HG03064 (cell line): ENCODE measurements at regions not wholly inside any gene's neighbourhood (a gene's known extent, or its start where the extent isn't known, plus 50 kb on each side); places are given as distances from the start of the nearest gene placed in this dataset.
"Not testable (repeated sequence)": the region's sequence is repeated elsewhere in the genome, so short reads cannot be mapped to it uniquely, and the experiment has no call there.

Source experiments
- ATAC-seq: cut with Tn5 transposase; IDR thresholded peaks from one replicate; pipeline ENCODE4 v1.9.1; 2021; ENCODE audit warnings: low read depth; ENCODE audit not compliant: unreplicated experiment

DNA sequence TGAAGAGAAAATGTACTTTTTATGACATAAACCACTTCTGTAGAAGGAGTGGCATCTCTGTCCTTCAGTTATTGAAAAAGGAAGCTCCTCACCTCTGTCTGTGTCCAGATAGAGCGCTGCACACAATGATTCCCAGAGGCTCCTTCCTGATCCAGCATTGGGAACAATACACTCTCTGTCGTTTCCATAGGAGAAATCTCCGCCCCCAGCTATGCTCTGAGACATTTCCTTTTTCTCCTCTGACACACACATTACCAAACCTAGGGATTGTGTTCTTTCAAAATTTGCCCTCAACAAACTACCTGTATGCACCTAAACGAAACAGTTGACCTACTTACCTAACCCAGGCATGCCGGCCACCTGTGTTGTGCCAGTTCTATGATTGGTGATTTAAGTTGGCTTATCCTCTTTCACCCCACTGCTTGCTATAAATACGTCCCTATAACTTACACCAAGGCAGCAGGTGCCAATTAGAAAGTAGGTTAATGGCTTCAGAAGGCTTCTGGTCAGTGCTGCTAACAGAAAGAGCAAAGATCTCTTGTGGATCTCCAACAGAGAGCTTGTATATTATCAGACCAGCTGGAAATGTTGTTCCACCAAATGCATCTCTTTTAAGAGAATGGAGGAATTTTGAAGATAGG, 140.1 kb upstream of the JCAD start:
- ATAC-seq: no peak

- no peak for ATAC-seq
Measured at GRCh38 chr10:30197186-30197585, 137.8 kb upstream of the JCAD start.

- not testable (repeated sequence) for ATAC-seq
Measured at GRCh38 chr10:30196559-30196958, 137.2 kb upstream of the JCAD start.

DNA sequence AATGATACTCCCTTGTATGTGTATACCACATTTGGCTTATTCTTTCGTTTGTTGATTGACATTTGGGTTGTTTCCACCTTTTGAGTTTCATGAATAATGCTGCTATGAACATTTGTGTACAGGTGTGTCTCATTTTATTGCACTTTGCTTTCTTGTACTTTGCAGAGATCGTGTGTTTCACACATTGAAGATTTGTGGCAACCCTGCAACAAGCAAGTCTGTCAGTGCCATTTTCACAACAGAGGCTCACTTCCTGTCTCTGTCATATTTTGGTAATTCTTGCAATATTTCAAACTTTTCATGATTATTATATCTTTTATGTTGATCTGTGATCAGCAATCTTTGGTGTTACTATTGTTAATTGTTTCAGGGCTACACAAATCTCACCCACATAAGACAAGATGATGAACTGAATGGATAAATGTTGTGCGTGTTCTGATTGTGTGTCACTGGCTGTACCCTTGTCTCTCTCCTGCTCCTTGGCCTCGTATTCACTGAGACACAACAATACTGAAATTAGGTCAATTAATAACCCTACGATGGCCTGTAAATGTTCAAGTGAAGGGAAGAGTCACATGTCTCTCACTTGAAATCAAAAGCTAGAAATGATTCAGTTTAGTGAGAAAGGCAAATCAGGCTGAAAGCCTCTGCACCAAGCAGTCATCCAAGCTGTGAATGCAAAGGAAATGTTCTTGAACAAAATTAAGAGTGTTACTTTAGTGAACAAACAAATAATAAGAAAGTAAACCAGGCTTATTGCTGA, 133.6 kb upstream of the JCAD start:
- peak; percentile 80 for ATAC-seq

DNA sequence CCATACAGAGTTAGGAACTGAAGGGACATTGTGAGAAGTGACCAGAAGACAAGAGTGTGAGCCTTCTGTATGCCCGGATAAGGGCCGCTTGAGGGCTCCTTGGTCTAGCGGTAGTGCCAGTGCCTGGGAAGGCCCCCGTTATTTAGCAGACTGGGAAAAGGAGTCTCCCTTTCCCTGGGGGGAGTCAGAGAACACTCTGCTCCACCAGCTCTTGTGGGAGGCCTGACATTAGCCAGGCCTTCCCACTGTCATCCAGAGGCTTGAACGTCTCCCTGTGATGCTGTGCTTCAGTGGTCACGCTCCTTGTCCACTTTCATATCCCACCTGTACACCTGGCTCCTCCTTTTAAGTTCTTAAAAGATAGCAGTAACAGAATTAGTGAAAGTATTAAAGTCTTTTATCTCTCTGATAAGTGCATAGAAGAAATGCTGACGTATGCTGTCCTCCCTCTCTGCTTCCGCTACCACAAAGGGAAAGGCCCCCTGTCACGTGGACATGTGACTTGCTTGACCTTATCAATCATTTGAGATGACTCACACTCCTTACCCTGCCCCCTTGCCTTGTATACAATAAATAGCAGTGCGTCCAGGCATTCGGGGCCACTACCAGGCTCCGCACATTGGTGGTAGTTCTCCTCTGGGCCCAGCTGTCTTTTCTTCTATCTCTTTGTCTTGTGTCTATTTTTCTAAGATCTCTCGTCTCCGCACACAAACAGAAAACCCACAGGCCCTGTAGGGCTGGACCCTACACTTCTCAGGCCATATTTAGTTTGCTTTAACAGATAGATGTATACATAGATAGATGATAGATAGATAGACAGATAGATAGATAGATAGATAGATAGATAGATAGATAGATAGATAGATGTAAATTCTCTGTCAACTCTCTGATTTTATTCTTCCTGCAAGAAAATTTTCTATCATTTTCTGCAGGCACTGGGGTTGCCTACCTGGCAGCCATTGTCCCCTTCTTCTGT, 131.5 kb upstream of the JCAD start:
- ATAC-seq: no peak

DNA sequence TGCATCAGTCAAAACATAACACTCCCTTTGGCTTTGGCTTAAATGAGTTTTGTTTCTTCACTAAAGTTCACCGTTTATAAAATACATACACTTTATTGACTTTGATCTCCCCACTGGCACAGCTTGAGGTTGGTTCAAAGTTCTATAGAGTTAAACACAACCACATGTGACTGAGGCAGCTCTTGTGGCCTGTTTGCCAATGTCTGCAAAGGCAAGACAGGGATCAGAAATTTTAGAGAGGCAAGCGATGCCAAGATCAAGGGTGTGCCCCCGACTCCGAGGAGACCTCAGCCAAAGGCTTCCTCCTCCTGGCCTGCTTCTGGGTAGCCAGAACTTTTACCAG, 129.8 kb upstream of the JCAD start:
- ATAC-seq: no peak

GRCh38 chr10:30188556-30189237, 129.3 kb upstream of the JCAD start:
- no peak for ATAC-seq

- no peak for ATAC-seq
Measured at GRCh38 chr10:30188101-30188500, 128.7 kb upstream of the JCAD start.

- no peak for ATAC-seq
Measured at GRCh38 chr10:30187010-30187409, 127.6 kb upstream of the JCAD start.

GRCh38 chr10:30186371-30186875, 127.0 kb upstream of the JCAD start:
- no peak for ATAC-seq

DNA sequence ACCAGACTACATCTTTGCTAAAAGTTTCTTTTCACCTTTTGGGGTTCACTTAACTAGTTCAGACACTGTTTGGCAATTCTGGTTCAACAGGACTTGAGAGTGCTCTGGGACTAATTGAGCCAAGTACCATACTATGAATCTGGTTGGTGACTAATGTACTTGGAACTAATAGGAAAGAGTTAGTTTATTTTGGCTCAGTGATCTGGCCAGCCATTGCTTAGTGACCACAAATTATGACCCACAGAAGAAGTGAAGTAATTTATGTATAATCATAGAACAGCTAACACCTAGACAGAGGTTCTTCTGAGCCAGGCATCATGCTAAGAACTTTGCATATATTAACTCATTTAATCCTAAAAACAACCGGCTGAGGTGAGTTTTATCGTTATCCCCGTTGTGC, 126.5 kb upstream of the JCAD start:
- no peak for ATAC-seq

GRCh38 chr10:30185341-30185740, 126.0 kb upstream of the JCAD start:
- no peak for ATAC-seq

GRCh38 chr10:30184397-30185033, 125.1 kb upstream of the JCAD start:
- ATAC-seq: no peak

GRCh38 chr10:30183055-30183402, 123.6 kb upstream of the JCAD start:
- ATAC-seq: no peak

- ATAC-seq: no peak
Measured at GRCh38 chr10:30182191-30183054, 123.0 kb upstream of the JCAD start.

GRCh38 chr10:30178356-30178964, 119.1 kb upstream of the JCAD start:
- ATAC-seq: no peak

DNA sequence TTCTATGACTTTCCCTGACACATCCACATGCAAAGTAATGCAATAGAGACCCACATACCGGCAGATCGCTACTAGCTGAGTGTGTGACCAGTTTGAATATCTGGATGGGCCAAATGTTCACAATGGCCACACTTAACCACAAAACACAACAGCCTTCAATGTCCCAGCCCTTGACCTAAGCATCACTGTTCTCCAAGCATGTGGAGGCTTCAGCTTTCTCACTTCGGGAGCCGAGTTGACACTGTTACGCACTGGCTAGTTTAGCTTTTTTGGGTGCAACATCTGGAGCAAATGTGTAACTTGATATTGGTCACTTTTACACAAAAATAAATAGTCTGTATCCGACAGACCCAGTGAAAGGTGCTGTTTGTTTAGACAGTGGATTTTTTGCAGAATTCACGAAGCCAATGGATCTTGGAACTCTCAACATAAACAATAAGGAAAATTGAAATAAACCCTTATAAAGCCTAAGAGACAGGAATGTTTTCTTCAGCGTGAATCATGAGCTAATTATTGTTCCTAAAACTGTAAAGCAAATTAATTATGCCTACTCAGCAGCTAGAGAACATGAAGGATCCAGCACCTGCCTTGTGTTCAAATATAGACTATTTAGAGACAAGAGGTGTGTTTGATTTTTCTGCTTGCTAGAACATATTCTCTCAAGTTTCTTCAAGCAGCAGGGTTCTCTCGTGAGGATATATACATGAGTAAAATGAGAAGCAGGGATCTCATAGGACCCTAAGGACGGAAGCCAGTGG, 117.6 kb upstream of the JCAD start:
- ATAC-seq: no peak

DNA sequence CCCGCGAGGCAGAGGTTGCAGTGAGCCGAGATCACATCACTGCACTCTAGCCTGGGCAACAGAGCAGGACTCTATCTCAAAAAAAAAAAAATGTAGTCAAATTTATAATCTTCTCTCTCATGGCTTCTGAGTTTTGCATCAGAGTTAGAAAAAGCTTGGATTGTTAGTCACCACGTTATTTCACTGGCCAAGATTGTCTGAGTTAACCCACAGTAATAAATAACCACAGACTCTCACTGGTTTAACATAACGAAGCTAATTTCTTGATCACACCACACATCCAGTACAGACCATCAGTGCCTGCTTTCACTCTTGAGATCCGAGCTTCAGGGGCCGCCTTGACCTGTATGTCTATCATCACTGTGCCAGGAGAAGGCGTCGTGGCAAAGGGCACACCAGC, 116.8 kb upstream of the JCAD start:
- no peak for ATAC-seq
